ENCODE measurements at regions not wholly inside any gene's neighbourhood (a gene's known extent, or its start where the extent isn't known, plus 50 kb on each side); places are given as distances from the start of the nearest gene placed in this dataset.

- ChIA-PET POLR2A (ENCODE audit: unreplicated experiment) (no interaction called here), CTCF (no interaction called here)
- H2BK20ac ChIP-seq (ENCODE audit: low read depth, low read length) = no peak overlapping the region
- H3K79me1 ChIP-seq (ENCODE audit: low read depth in 1 of 2, low read length in 2 of 2) = no peaks in the 10 kb centered on the region
- no peak overlapping the region for H4K91ac ChIP-seq (ENCODE audit: insufficient read depth, low read depth, low read length)
- H4K20me1 ChIP-seq (ENCODE audit: insufficient read depth, low read length) = no peaks in the 10 kb centered on the region
- no peak overlapping the region for H3K23ac ChIP-seq (ENCODE audit: low read depth, low read length)
- ATAC-seq (ENCODE audit: low read depth) (no peak), DNase-seq (no peak)
- H3K9me3 ChIP-seq (ENCODE audit: control insufficient read depth, insufficient read depth, low read length) = peaks cover 16% of the 10 kb centered on the region
- H3K9me1 ChIP-seq (ENCODE audit: insufficient read depth, low read length) = no peaks in the 10 kb centered on the region
- H3K4me3 ChIP-seq (ENCODE audit: insufficient read depth, low read depth, low read length) = no peak overlapping the region
- H4K5ac ChIP-seq (ENCODE audit: low read depth, low read length) = no peak overlapping the region
- no peaks in the 10 kb centered on the region for H3K4me1 ChIP-seq (ENCODE audit: control insufficient read depth, insufficient read depth, low read length)
- no peak overlapping the region for H3K14ac ChIP-seq (replicated peaks; ENCODE audit: low read depth, low read length)
- H2BK120ac ChIP-seq (ENCODE audit: low read depth, low read length) = no peak overlapping the region
- in situ Hi-C loops (cut with MboI; ENCODE audit: low sequenced_read_pairs) (no loop called here), dilution Hi-C loops (cut with HindIII; ENCODE audit: low sequenced_read_pairs, unreplicated experiment) (no loop called here), intact Hi-C loops (cut with micrococcal nuclease) (no loop called here)
- no TSS peak for BruUV-seq (replicated peaks)
- H3K27me3 ChIP-seq (ENCODE audit: control insufficient read depth, insufficient read depth, low read length) = no peaks in the 10 kb centered on the region
- no peak for TF ChIP-seq BHLHE40 (IDR thresholded peaks at IDR 0.05; ENCODE audit: low read depth, low read length)
- no peak for TF ChIP-seq MAZ (IDR thresholded peaks at IDR 0.05; ENCODE audit: borderline replicate concordance, low read depth, low read length)
- TF ChIP-seq CTCF (conservative IDR thresholded peaks at IDR 0.05; ENCODE audit: low read depth, low read length) = no peak
- no peak for TF ChIP-seq RCOR1 (IDR thresholded peaks at IDR 0.05; ENCODE audit: insufficient replicate concordance, low read length)
- TF ChIP-seq NFE2L2 (IDR thresholded peaks at IDR 0.05; ENCODE audit: low read depth, low read length) = no peak
- no peak for TF ChIP-seq FOS (IDR thresholded peaks at IDR 0.05; ENCODE audit: low read depth, low read length)
- TF ChIP-seq CEBPB (IDR thresholded peaks at IDR 0.05; ENCODE audit: low read depth, low read length) = no peak
- no peak for TF ChIP-seq CHD1 (IDR thresholded peaks at IDR 0.05; ENCODE audit: low read depth, low read length)
- no CpG with 5 or more reads among the region's 3 CpGs for WGBS, 2 experiments (ENCODE audit: extremely low coverage in 2 of 2, insufficient read length in 1 of 2)
- H3K27ac ChIP-seq (ENCODE audit: insufficient read depth, low read length) = no peak overlapping the region
- H2AK9ac ChIP-seq (replicated peaks; ENCODE audit: low read depth, low read length, poor library complexity) = no peak overlapping the region
- H2AFZ ChIP-seq (replicated peaks; ENCODE audit: low read length, poor library complexity) = no peak overlapping the region
- H3K4ac ChIP-seq (ENCODE audit: low read depth, low read length) = no peak overlapping the region
- H2AK5ac ChIP-seq (ENCODE audit: low read depth, low read length) = no peak overlapping the region
- no peak overlapping the region for H4K8ac ChIP-seq (ENCODE audit: low read depth in 2 of 2, low read length in 2 of 2)
- no peak overlapping the region for H3K4me2 ChIP-seq (ENCODE audit: low read depth, low read length)
- no peak overlapping the region for H3K18ac ChIP-seq (ENCODE audit: low read depth, low read length)
- no peaks in the 10 kb centered on the region for H3K36me3 ChIP-seq (ENCODE audit: control insufficient read depth, insufficient read depth, low read length)
- H2BK5ac ChIP-seq (ENCODE audit: low read depth, low read length, poor library complexity, severe bottlenecking) = no peak overlapping the region
- no peak overlapping the region for H3K56ac ChIP-seq (ENCODE audit: extremely low read depth, insufficient read depth, low read length)
- no peak overlapping the region for H2BK15ac ChIP-seq (ENCODE audit: low read depth, low read length)
- no peak overlapping the region for H3K9ac ChIP-seq (ENCODE audit: low read depth, low read length)
These were observed 547.2 kb upstream of the CHORDC1 start for GRCh38 chr11:90770007-90770406.

Measured in IMR-90 (cell line).